ENCODE measurements at regions not wholly inside any gene's neighbourhood (a gene's known extent, or its start where the extent isn't known, plus 50 kb on each side); places are given as distances from the start of the nearest gene placed in this dataset.

GRCh38 chr9:80948066-80948465 lies 741.3 kb downstream of the TLE1 start:
- TF ChIP-seq EZH2phosphoT487 (IDR thresholded peaks at IDR 0.05; ENCODE audit: low read depth, severe bottlenecking, unreplicated experiment) (no peak), EZH2 (IDR thresholded peaks at IDR 0.05; ENCODE audit: borderline replicate concordance) (no peak), CTCF (IDR thresholded peaks at IDR 0.05; ENCODE audit: poor library complexity) (no peak)
- H3K79me2 ChIP-seq, result no peaks in the 10 kb centered on the region

GRCh38 chr9:80946496-80947170 lies 742.7 kb downstream of the TLE1 start:
- TF ChIP-seq EZH2 (IDR thresholded peaks at IDR 0.05; ENCODE audit: borderline replicate concordance), result no peak
- TF ChIP-seq EZH2phosphoT487 (IDR thresholded peaks at IDR 0.05; ENCODE audit: low read depth, severe bottlenecking, unreplicated experiment), result no peak
- TF ChIP-seq CTCF (IDR thresholded peaks at IDR 0.05; ENCODE audit: poor library complexity), result no peak
- no peak for DNase-seq (ENCODE audit: low spot score)
- no peaks in the 10 kb centered on the region for H4K20me1 ChIP-seq (ENCODE audit: insufficient read depth, poor library complexity, severe bottlenecking)
- no peaks in the 10 kb centered on the region for H3K9me2 ChIP-seq (replicated peaks; ENCODE audit: insufficient read depth)
- H3K36me3 ChIP-seq (replicated peaks; ENCODE audit: insufficient read depth, low read depth), result no peaks in the 10 kb centered on the region
- no peak overlapping the region for H2AFZ ChIP-seq
- H3K4me2 ChIP-seq, result no peak overlapping the region
- no peak overlapping the region for H3K27ac ChIP-seq
- no peaks in the 10 kb centered on the region for H3K79me2 ChIP-seq
- no peaks in the 10 kb centered on the region for H3K4me1 ChIP-seq (ENCODE audit: insufficient read depth)
- no peaks in the 10 kb centered on the region for H3K27me3 ChIP-seq
- no peaks in the 10 kb centered on the region for H3K9me3 ChIP-seq (ENCODE audit: low read depth)
- WGBS (ENCODE audit: low lambda C conversion rate, missing lambda C conversion rate), result 61% methylated on average over 1 of the region's 1 CpG
- no peak overlapping the region for H3K4me3 ChIP-seq

More at GRCh38 chr9:80948066-80948465, 741.3 kb downstream of the TLE1 start:
- WGBS (ENCODE audit: low lambda C conversion rate, missing lambda C conversion rate), result 80% methylated on average over 3 of the region's 3 CpGs
- Histone ChIP-seq H3K4me3 (no peak overlapping the region), H3K4me2 (no peak overlapping the region), H3K4me1 (ENCODE audit: insufficient read depth) (no peaks in the 10 kb centered on the region), H3K27me3 (no peaks in the 10 kb centered on the region), H4K20me1 (ENCODE audit: insufficient read depth, poor library complexity, severe bottlenecking) (no peaks in the 10 kb centered on the region), H3K36me3 (replicated peaks; ENCODE audit: insufficient read depth, low read depth) (no peaks in the 10 kb centered on the region), H2AFZ (no peak overlapping the region), H3K27ac (no peak overlapping the region), H3K9me3 (ENCODE audit: low read depth) (no peaks in the 10 kb centered on the region), H3K9me2 (replicated peaks; ENCODE audit: insufficient read depth) (no peaks in the 10 kb centered on the region)
- DNase-seq (ENCODE audit: low spot score), result no peak

GRCh38 chr9:80945436-80945835 lies 743.9 kb downstream of the TLE1 start:
- H3K27ac ChIP-seq, result no peak overlapping the region
- H3K9me3 ChIP-seq (ENCODE audit: low read depth), result no peaks in the 10 kb centered on the region
- no peaks in the 10 kb centered on the region for H3K36me3 ChIP-seq (replicated peaks; ENCODE audit: insufficient read depth, low read depth)
- H2AFZ ChIP-seq, result no peak overlapping the region
- no peaks in the 10 kb centered on the region for H3K79me2 ChIP-seq
- H3K4me3 ChIP-seq, result no peak overlapping the region
- TF ChIP-seq EZH2 (IDR thresholded peaks at IDR 0.05; ENCODE audit: borderline replicate concordance) (no peak), EZH2phosphoT487 (IDR thresholded peaks at IDR 0.05; ENCODE audit: low read depth, severe bottlenecking, unreplicated experiment) (no peak), CTCF (IDR thresholded peaks at IDR 0.05; ENCODE audit: poor library complexity) (no peak)
- no peak for DNase-seq (ENCODE audit: low spot score)
- H3K9me2 ChIP-seq (replicated peaks; ENCODE audit: insufficient read depth), result no peaks in the 10 kb centered on the region
- no peak overlapping the region for H3K4me2 ChIP-seq
- H3K4me1 ChIP-seq (ENCODE audit: insufficient read depth), result no peaks in the 10 kb centered on the region
- no peaks in the 10 kb centered on the region for H3K27me3 ChIP-seq
- WGBS (ENCODE audit: low lambda C conversion rate, missing lambda C conversion rate), result 63% methylated on average over 2 of the region's 2 CpGs
- H4K20me1 ChIP-seq (ENCODE audit: insufficient read depth, poor library complexity, severe bottlenecking), result no peaks in the 10 kb centered on the region

All from hepatocyte (in vitro differentiated cells).